ENCODE measurements at regions not wholly inside any gene's neighbourhood (a gene's known extent, or its start where the extent isn't known, plus 50 kb on each side); places are given as distances from the start of the nearest gene placed in this dataset.

- Mint-ChIP-seq H3K4me3 (ENCODE audit: unreplicated experiment) (no peak overlapping the region), H3K4me1 (ENCODE audit: low read depth, unreplicated experiment) (peaks cover 3% of the 10 kb centered on the region), H3K9me3 (ENCODE audit: unreplicated experiment) (peaks cover 2% of the 10 kb centered on the region), H3K27me3 (ENCODE audit: low read depth, unreplicated experiment) (no peaks in the 10 kb centered on the region), H3K36me3 (ENCODE audit: low read depth, unreplicated experiment) (no peaks in the 10 kb centered on the region), H3K27ac (ENCODE audit: unreplicated experiment) (no peak overlapping the region)
- Histone ChIP-seq H3K4me3 (ENCODE audit: insufficient read depth, low read depth, low read length) (no peak overlapping the region), H3K36me3 (ENCODE audit: insufficient read depth, low read length) (no peaks in the 10 kb centered on the region), H3K9me3 (ENCODE audit: insufficient read depth, low read depth, low read length) (no peaks in the 10 kb centered on the region), H3K79me2 (ENCODE audit: insufficient read depth, low read length) (no peaks in the 10 kb centered on the region), H3K4me1 (ENCODE audit: insufficient read depth, low read length) (no peaks in the 10 kb centered on the region), H3K4me2 (ENCODE audit: low read length) (no peak overlapping the region), H4K20me1 (ENCODE audit: insufficient read depth, low read length) (no peaks in the 10 kb centered on the region), H3K9ac (ENCODE audit: low read length) (no peak overlapping the region), H2AFZ (ENCODE audit: low read depth, low read length) (no peak overlapping the region), H3K27me3 (ENCODE audit: insufficient read depth, low read length) (no peaks in the 10 kb centered on the region), H3K27ac (ENCODE audit: low read depth, low read length) (no peak overlapping the region)
- no peak for FAIRE-seq
- TF ChIP-seq CTCF (IDR thresholded peaks at IDR 0.05; ENCODE audit: insufficient read depth, low read depth, low read length) (no peak), EZH2 (IDR thresholded peaks at IDR 0.05; ENCODE audit: insufficient read depth, low read length) (no peak)
- DNase-seq (ENCODE audit: low read depth), result no peak
These were observed 104.6 kb upstream of the RSPO3 start for GRCh38 chr6:127013865-127014264.

GRCh38 chr6:127015858-127016257 is 102.6 kb upstream of the RSPO3 start:
- TF ChIP-seq EZH2 (IDR thresholded peaks at IDR 0.05; ENCODE audit: insufficient read depth, low read length) (no peak), CTCF (IDR thresholded peaks at IDR 0.05; ENCODE audit: insufficient read depth, low read depth, low read length) (no peak)
- Mint-ChIP-seq H3K27ac (ENCODE audit: unreplicated experiment) (no peak overlapping the region), H3K4me3 (ENCODE audit: unreplicated experiment) (no peak overlapping the region), H3K36me3 (ENCODE audit: low read depth, unreplicated experiment) (no peaks in the 10 kb centered on the region), H3K27me3 (ENCODE audit: low read depth, unreplicated experiment) (no peaks in the 10 kb centered on the region), H3K4me1 (ENCODE audit: low read depth, unreplicated experiment) (peaks cover 3% of the 10 kb centered on the region), H3K9me3 (ENCODE audit: unreplicated experiment) (peaks cover 1% of the 10 kb centered on the region)
- H3K4me2 ChIP-seq (ENCODE audit: low read length), result no peak overlapping the region
- no peak overlapping the region for H3K27ac ChIP-seq (ENCODE audit: low read depth, low read length)
- DNase-seq (ENCODE audit: low read depth) (no peak), FAIRE-seq (no peak)
- no peaks in the 10 kb centered on the region for H3K79me2 ChIP-seq (ENCODE audit: insufficient read depth, low read length)
- no peaks in the 10 kb centered on the region for H3K27me3 ChIP-seq (ENCODE audit: insufficient read depth, low read length)
- no peaks in the 10 kb centered on the region for H3K4me1 ChIP-seq (ENCODE audit: insufficient read depth, low read length)
- no peaks in the 10 kb centered on the region for H3K9me3 ChIP-seq (ENCODE audit: insufficient read depth, low read depth, low read length)
- H3K4me3 ChIP-seq (ENCODE audit: insufficient read depth, low read depth, low read length), result no peak overlapping the region
- no peaks in the 10 kb centered on the region for H4K20me1 ChIP-seq (ENCODE audit: insufficient read depth, low read length)
- H3K36me3 ChIP-seq (ENCODE audit: insufficient read depth, low read length), result no peaks in the 10 kb centered on the region
- no peak overlapping the region for H2AFZ ChIP-seq (ENCODE audit: low read depth, low read length)
- no peak overlapping the region for H3K9ac ChIP-seq (ENCODE audit: low read length)

GRCh38 chr6:127019828-127020227 is 98.6 kb upstream of the RSPO3 start:
- no peak overlapping the region for H2AFZ ChIP-seq (ENCODE audit: low read depth, low read length)
- H3K9ac ChIP-seq (ENCODE audit: low read length), result no peak overlapping the region
- H3K4me3 Mint-ChIP-seq (ENCODE audit: unreplicated experiment), result no peak overlapping the region
- no peaks in the 10 kb centered on the region for H3K4me1 ChIP-seq (ENCODE audit: insufficient read depth, low read length)
- no peaks in the 10 kb centered on the region for H3K36me3 ChIP-seq (ENCODE audit: insufficient read depth, low read length)
- no peak for FAIRE-seq
- TF ChIP-seq CTCF (IDR thresholded peaks at IDR 0.05; ENCODE audit: insufficient read depth, low read depth, low read length), result no peak
- H3K9me3 Mint-ChIP-seq (ENCODE audit: unreplicated experiment), result no peaks in the 10 kb centered on the region
- H3K4me1 Mint-ChIP-seq (ENCODE audit: low read depth, unreplicated experiment), result peaks cover 1% of the 10 kb centered on the region
- no peaks in the 10 kb centered on the region for H3K27me3 Mint-ChIP-seq (ENCODE audit: low read depth, unreplicated experiment)
- H3K36me3 Mint-ChIP-seq (ENCODE audit: low read depth, unreplicated experiment), result no peaks in the 10 kb centered on the region
- H3K27ac ChIP-seq (ENCODE audit: low read depth, low read length), result no peak overlapping the region
- H3K4me2 ChIP-seq (ENCODE audit: low read length), result no peak overlapping the region
- H4K20me1 ChIP-seq (ENCODE audit: insufficient read depth, low read length), result no peaks in the 10 kb centered on the region
- no peak overlapping the region for H3K27ac Mint-ChIP-seq (ENCODE audit: unreplicated experiment)
- no peaks in the 10 kb centered on the region for H3K79me2 ChIP-seq (ENCODE audit: insufficient read depth, low read length)
- H3K9me3 ChIP-seq (ENCODE audit: insufficient read depth, low read depth, low read length), result no peaks in the 10 kb centered on the region
- DNase-seq (ENCODE audit: low read depth), result no peak
- H3K27me3 ChIP-seq (ENCODE audit: insufficient read depth, low read length), result no peaks in the 10 kb centered on the region
- H3K4me3 ChIP-seq (ENCODE audit: insufficient read depth, low read depth, low read length), result no peak overlapping the region
